Liver (tissue), 3 donors: ENCODE measurements at regions not wholly inside any gene's neighbourhood (a gene's known extent, or its start where the extent isn't known, plus 50 kb on each side); places are given as distances from the start of the nearest gene placed in this dataset.

Experiments used
- CTCF ChIP-seq: fragments of 150-350 bp; IDR thresholded peaks from 2 replicates; pipeline ENCODE4 v1.5.1; 2017; ENCODE audit warnings: improper control_type of control experiment, low read depth, low read length; ENCODE audit not compliant: missing input control
- EGR1 ChIP-seq, 2 donors: IDR thresholded peaks; 2 replicates each; pipeline ENCODE4 v1.6.1; 2016 to 2018; ENCODE audit warnings: antibody characterized with exemption in 2 of 2, low read depth in 2 of 2
- FOXA1 ChIP-seq: IDR thresholded peaks from 2 replicates; pipeline ENCODE4 v1.6.1; 2016; ENCODE audit warnings: antibody characterized with exemption
- GABPA ChIP-seq, 2 donors: IDR thresholded peaks in 1 of 2; conservative IDR thresholded peaks in 1 of 2; 2 replicates each; pipeline ENCODE4 v1.6.1; 2016; ENCODE audit warnings: antibody characterized with exemption in 2 of 2, mild to moderate bottlenecking in 1 of 2, moderate library complexity in 1 of 2
- JUND ChIP-seq, 2 donors: IDR thresholded peaks; 2 replicates each; pipeline ENCODE4 v1.6.1; 2016; ENCODE audit warnings: antibody characterized with exemption in 2 of 2
- MAX ChIP-seq: IDR thresholded peaks from 2 replicates; pipeline ENCODE4 v1.6.1; 2016; ENCODE audit warnings: antibody characterized with exemption
- NR2F2 ChIP-seq: IDR thresholded peaks from 2 replicates; pipeline ENCODE4 v1.6.1; 2016; ENCODE audit warnings: antibody characterized with exemption
- RAD21 ChIP-seq, 2 donors: IDR thresholded peaks; 2 replicates each; pipeline ENCODE4 v1.6.1; 2016; ENCODE audit warnings: antibody characterized with exemption in 2 of 2, mild to moderate bottlenecking in 2 of 2
- SP1 ChIP-seq: IDR thresholded peaks from 2 replicates; pipeline ENCODE4 v1.6.1; 2018; ENCODE audit warnings: antibody characterized with exemption, mild to moderate bottlenecking
- TAF1 ChIP-seq: conservative IDR thresholded peaks from 2 replicates; pipeline ENCODE4 v1.6.1; 2016; ENCODE audit warnings: antibody characterized with exemption, mild to moderate bottlenecking
- YY1 ChIP-seq: IDR thresholded peaks from 2 replicates; pipeline ENCODE4 v1.6.1; 2016; ENCODE audit warnings: antibody characterized with exemption, mild to moderate bottlenecking
- TF ChIP-seq, protein P1 (sequence below): IDR thresholded peaks from 2 replicates; pipeline ENCODE4 v1.6.1; 2016; ENCODE audit warnings: antibody characterized with exemption, mild to moderate bottlenecking
- TF ChIP-seq, protein P2 (sequence below): IDR thresholded peaks from 2 replicates; pipeline ENCODE4 v1.6.1; 2016; ENCODE audit warnings: antibody characterized with exemption
- donor health status: healthy.
- donor health status: healthy.

DNA sequence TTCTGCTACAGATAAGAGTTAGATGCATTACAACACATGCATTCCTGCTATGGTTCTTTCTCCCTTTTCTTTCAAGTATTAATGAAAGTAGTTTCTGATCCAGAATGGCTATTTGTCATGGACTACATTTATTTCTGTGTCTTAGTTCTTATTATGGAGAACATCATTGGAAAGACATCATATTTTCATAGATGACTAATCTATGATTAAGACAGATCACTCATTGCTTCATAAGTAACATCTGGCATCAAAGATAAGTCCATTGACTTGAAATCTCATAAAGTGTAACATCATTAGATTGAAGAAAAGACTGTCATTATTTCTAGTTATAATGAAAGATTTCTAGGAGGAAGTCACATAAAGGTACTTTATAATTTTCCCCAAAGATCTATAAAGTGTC, 366.7 kb downstream of the NSUN3 start:
- TF ChIP-seq CTCF = no peak
- TF ChIP-seq, protein P1, sequence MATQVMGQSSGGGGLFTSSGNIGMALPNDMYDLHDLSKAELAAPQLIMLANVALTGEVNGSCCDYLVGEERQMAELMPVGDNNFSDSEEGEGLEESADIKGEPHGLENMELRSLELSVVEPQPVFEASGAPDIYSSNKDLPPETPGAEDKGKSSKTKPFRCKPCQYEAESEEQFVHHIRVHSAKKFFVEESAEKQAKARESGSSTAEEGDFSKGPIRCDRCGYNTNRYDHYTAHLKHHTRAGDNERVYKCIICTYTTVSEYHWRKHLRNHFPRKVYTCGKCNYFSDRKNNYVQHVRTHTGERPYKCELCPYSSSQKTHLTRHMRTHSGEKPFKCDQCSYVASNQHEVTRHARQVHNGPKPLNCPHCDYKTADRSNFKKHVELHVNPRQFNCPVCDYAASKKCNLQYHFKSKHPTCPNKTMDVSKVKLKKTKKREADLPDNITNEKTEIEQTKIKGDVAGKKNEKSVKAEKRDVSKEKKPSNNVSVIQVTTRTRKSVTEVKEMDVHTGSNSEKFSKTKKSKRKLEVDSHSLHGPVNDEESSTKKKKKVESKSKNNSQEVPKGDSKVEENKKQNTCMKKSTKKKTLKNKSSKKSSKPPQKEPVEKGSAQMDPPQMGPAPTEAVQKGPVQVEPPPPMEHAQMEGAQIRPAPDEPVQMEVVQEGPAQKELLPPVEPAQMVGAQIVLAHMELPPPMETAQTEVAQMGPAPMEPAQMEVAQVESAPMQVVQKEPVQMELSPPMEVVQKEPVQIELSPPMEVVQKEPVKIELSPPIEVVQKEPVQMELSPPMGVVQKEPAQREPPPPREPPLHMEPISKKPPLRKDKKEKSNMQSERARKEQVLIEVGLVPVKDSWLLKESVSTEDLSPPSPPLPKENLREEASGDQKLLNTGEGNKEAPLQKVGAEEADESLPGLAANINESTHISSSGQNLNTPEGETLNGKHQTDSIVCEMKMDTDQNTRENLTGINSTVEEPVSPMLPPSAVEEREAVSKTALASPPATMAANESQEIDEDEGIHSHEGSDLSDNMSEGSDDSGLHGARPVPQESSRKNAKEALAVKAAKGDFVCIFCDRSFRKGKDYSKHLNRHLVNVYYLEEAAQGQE = no peak
- no peak for TF ChIP-seq SP1
- TF ChIP-seq EGR1 (IDR thresholded peaks at IDR 0.05; ENCODE audit: low read depth in 2 of 2) = no peak
- no peak for TF ChIP-seq RAD21 (IDR thresholded peaks at IDR 0.05)
- no peak for TF ChIP-seq MAX
- TF ChIP-seq, protein P2, sequence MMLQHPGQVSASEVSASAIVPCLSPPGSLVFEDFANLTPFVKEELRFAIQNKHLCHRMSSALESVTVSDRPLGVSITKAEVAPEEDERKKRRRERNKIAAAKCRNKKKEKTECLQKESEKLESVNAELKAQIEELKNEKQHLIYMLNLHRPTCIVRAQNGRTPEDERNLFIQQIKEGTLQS = no peak
- TF ChIP-seq GABPA (IDR thresholded peaks at IDR 0.05 in 1 of 2, conservative IDR thresholded peaks at IDR 0.05 in 1 of 2) = no peak
- TF ChIP-seq YY1 = no peak
- no peak for TF ChIP-seq TAF1
- TF ChIP-seq FOXA1 = no peak
- TF ChIP-seq NR2F2 = no peak
- TF ChIP-seq JUND (IDR thresholded peaks at IDR 0.05) = no peak
